ENCODE measurements at regions not wholly inside any gene's neighbourhood (a gene's known extent, or its start where the extent isn't known, plus 50 kb on each side); places are given as distances from the start of the nearest gene placed in this dataset.

- peak; percentile 28 for DNase-seq (ENCODE audit: low read depth, low spot score)
- POLR2A ChIA-PET, result no interaction called here
- CTCF ChIA-PET, result interaction anchor here (1.0 to 10.1 kb wide), 3 partner anchors 284 to 583 kb away, joined by 3 to 388 read pairs (median 7); no protein-coding TSS in a partner anchor
Measured at GRCh38 chr5:148729182-148729581, 74.9 kb upstream of the HTR4 start.

More at GRCh38 chr5:148729182-148729581, 74.9 kb upstream of the HTR4 start:
- Histone ChIP-seq H3K27me3 (ENCODE audit: control insufficient read depth in 2 of 2, insufficient read depth in 2 of 2, low read length in 2 of 2) (peaks cover 0 to 4% of the 10 kb centered on the region in 2 experiments), H3K9ac (replicated peaks; ENCODE audit: extremely low read depth, insufficient read depth, low read length) (no peak overlapping the region), H3K4me3 (replicated peaks in 1 of 3; ENCODE audit: insufficient read depth in 1 of 3, low read depth in 1 of 3, low read length in 3 of 3) (no peak overlapping the region), H4K20me1 (replicated peaks; ENCODE audit: control insufficient read depth, extremely low read depth, insufficient read depth, low read length) (no peaks in the 10 kb centered on the region), H3K79me2 (ENCODE audit: control insufficient read depth, insufficient read depth, low read length) (no peaks in the 10 kb centered on the region), H2AFZ (ENCODE audit: low read depth, low read length) (no peak overlapping the region), H3K9me1 (replicated peaks; ENCODE audit: control insufficient read depth, extremely low read depth, insufficient read depth, low read length) (no peaks in the 10 kb centered on the region), H3K36me3 (ENCODE audit: control insufficient read depth in 2 of 2, extremely low read depth in 1 of 2, insufficient read depth in 2 of 2, low read length in 2 of 2) (no peaks in the 10 kb centered on the region), H3K4me1 (ENCODE audit: control insufficient read depth, extremely low read depth, insufficient read depth, low read length) (peaks cover 6% of the 10 kb centered on the region), H3K9me3 (replicated peaks; ENCODE audit: control insufficient read depth, insufficient read depth, low read length) (no peaks in the 10 kb centered on the region), H3K27ac (ENCODE audit: insufficient read depth, low read depth, low read length) (no peak overlapping the region), H3K4me2 (ENCODE audit: insufficient read depth, low read length) (no peak overlapping the region)
- intact Hi-C loops (cut with micrococcal nuclease) (loop anchor here (1.0 kb wide), 1 partner anchor 331 kb away; no protein-coding TSS in a partner anchor), dilution Hi-C loops (cut with MboI; ENCODE audit: extremely low pct_ligation_motif_present, low sequenced_read_pairs) (loop anchor here (25.0 kb wide), 1 partner anchor 383 kb away; no protein-coding TSS in a partner anchor)
- no peak for FAIRE-seq
- BruUV-seq (replicated peaks), result no TSS peak
- TF ChIP-seq CTCF (IDR thresholded peaks at IDR 0.05; ENCODE audit: extremely low read depth in 1 of 2, insufficient read depth in 1 of 2, low read depth in 1 of 2, low read length in 2 of 2) (peak; percentile 8 to 23), MYC (IDR thresholded peaks at IDR 0.05; ENCODE audit: low read depth, low read length) (no peak), POLR2AphosphoS5 (IDR thresholded peaks at IDR 0.05; ENCODE audit: insufficient read depth, low read depth, low read length) (no peak)
